SKM-1 treated with dmso at 0.1 percent for 144 hours (cell line): ENCODE measurements at regions not wholly inside any gene's neighbourhood (a gene's known extent, or its start where the extent isn't known, plus 50 kb on each side); places are given as distances from the start of the nearest gene placed in this dataset.
"Not testable (repeated sequence)": the region's sequence is repeated elsewhere in the genome, so short reads cannot be mapped to it uniquely, and the experiment has no call there.

Experiments
- DNase-seq: peaks from one replicate; lab custom pipeline; 2025; ENCODE audit not compliant: unreplicated experiment; lab: John Stamatoyannopoulos, UW

- no peak for DNase-seq
Observed at GRCh38 chr22:23397613-23398567, 182.2 kb downstream of the IGLL1 start.

- DNase-seq, result no peak
Observed at GRCh38 chr22:23397008-23397612, 183.0 kb downstream of the IGLL1 start.

GRCh38 chr22:23396362-23397007, 183.6 kb downstream of the IGLL1 start:
- no peak for DNase-seq

GRCh38 chr22:23395530-23396361, 184.3 kb downstream of the IGLL1 start:
- DNase-seq, result no peak

- DNase-seq, result no peak
Observed at GRCh38 chr22:23394525-23395326, 185.4 kb downstream of the IGLL1 start.

- DNase-seq, result no peak
Observed at GRCh38 chr22:23393721-23394320, 186.3 kb downstream of the IGLL1 start.

GRCh38 chr22:23393199-23393598, 186.9 kb downstream of the IGLL1 start:
- DNase-seq, result not testable (repeated sequence)

- DNase-seq, result no peak
Observed at GRCh38 chr22:23392420-23393121, 187.5 kb downstream of the IGLL1 start.

GRCh38 chr22:23391022-23391421, 189.1 kb downstream of the IGLL1 start:
- DNase-seq, result no peak

GRCh38 chr22:23389271-23390071, 190.6 kb downstream of the IGLL1 start:
- no peak for DNase-seq

- no peak for DNase-seq
Observed at GRCh38 chr22:23388517-23388890, 191.6 kb downstream of the IGLL1 start.

GRCh38 chr22:23387827-23388516, 192.1 kb downstream of the IGLL1 start:
- no peak for DNase-seq

GRCh38 chr22:23386822-23387580, 193.1 kb downstream of the IGLL1 start:
- no peak for DNase-seq

GRCh38 chr22:23385678-23386631, 194.1 kb downstream of the IGLL1 start:
- peak; percentile 57 for DNase-seq

GRCh38 chr22:23384923-23385677, 195.0 kb downstream of the IGLL1 start:
- DNase-seq, result no peak
